Brain microvascular endothelial cell (primary cell): ENCODE measurements at regions not wholly inside any gene's neighbourhood (a gene's known extent, or its start where the extent isn't known, plus 50 kb on each side); places are given as distances from the start of the nearest gene placed in this dataset.

Source experiments
- DNase-seq: peaks from one replicate; pipeline ENCODE4 v3.0.0-alpha.2; 2020
- H3K27ac ChIP-seq: fragments of 250-450 bp; sonication (Bioruptor Pico); 2 replicates; pipeline ENCODE4 v1.5.1; 2020; ENCODE audit warnings: mild to moderate bottlenecking, moderate library complexity
- H3K27me3 ChIP-seq: fragments of 250-450 bp; sonication (Bioruptor Pico); replicated peaks from 2 replicates; pipeline ENCODE4 v1.5.1; 2020; ENCODE audit warnings: mild to moderate bottlenecking
- H3K36me3 ChIP-seq: fragments of 250-450 bp; sonication (Bioruptor Pico); replicated peaks from 2 replicates; pipeline ENCODE4 v1.5.1; 2020; ENCODE audit warnings: mild to moderate bottlenecking
- H3K4me3 ChIP-seq: 2 replicates; pipeline ENCODE4 v1.5.1; 2011; ENCODE audit warnings: low read depth, mild to moderate bottlenecking, control low read depth, low read length, moderate library complexity
- CTCF ChIP-seq: IDR thresholded peaks from 2 replicates; pipeline ENCODE4 v1.5.1; 2011; ENCODE audit warnings: low read depth, mild to moderate bottlenecking, moderate library complexity, low read length, control low read depth, inconsistent platforms; ENCODE audit errors: missing control alignments
- in situ Hi-C: cut with HindIII; loops from 2 replicates; pipeline ENCODE4 v1.10.0; 2017; ENCODE audit warnings: low sequenced_read_pairs, low pct_ligation_motif_present

GRCh38 chr4:24471486-24472160 is 112.7 kb downstream of the DHX15 start:
- DNase-seq, result no peak
- Histone ChIP-seq H3K36me3 (no peaks in the 10 kb centered on the region), H3K27ac (no peak overlapping the region), H3K4me3 (peak overlapping the region; percentile 72), H3K27me3 (peaks cover 7% of the 10 kb centered on the region)
- no peak for TF ChIP-seq CTCF
- in situ Hi-C loops, result no loop called here

- no peaks in the 10 kb centered on the region for H3K36me3 ChIP-seq
- peak overlapping the region; percentile 72 for H3K4me3 ChIP-seq
- in situ Hi-C loops, result no loop called here
- H3K27ac ChIP-seq, result no peak overlapping the region
- DNase-seq, result peak; percentile 45
- peaks cover 11% of the 10 kb centered on the region for H3K27me3 ChIP-seq
- peak; percentile 46 for TF ChIP-seq CTCF
Measured at GRCh38 chr4:24470666-24471485, 113.5 kb downstream of the DHX15 start.

- TF ChIP-seq CTCF, result no peak
- in situ Hi-C loops, result no loop called here
- no peaks in the 10 kb centered on the region for H3K36me3 ChIP-seq
- DNase-seq, result no peak
- H3K4me3 ChIP-seq, result no peak overlapping the region
- H3K27me3 ChIP-seq, result peaks cover 11% of the 10 kb centered on the region
- no peak overlapping the region for H3K27ac ChIP-seq
Measured at GRCh38 chr4:24468071-24468470, 116.3 kb downstream of the DHX15 start.

- no peaks in the 10 kb centered on the region for H3K36me3 ChIP-seq
- in situ Hi-C loops, result no loop called here
- no peak overlapping the region for H3K27ac ChIP-seq
- DNase-seq, result no peak
- H3K27me3 ChIP-seq, result peaks cover 11% of the 10 kb centered on the region
- no peak overlapping the region for H3K4me3 ChIP-seq
- no peak for TF ChIP-seq CTCF
Measured at GRCh38 chr4:24464566-24464965, 119.8 kb downstream of the DHX15 start.

DNA sequence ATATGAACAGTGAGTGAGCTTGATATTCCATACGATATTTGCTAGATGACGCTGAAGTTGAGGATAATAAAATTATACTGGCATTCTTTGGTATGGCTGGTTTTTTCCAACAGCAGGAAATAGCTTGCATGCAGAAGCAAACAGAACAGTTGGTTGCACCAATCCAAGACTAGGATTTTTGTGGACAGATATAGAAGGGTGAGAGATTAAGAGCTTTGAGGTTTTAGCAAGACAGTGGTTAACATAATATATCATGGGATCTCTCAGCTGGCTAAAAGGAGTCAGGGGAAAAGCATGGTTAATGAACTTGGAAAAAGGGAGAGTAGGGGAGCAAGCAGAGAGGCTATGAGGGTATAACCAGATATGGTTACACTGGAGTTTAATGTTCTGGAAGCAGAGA is 127.9 kb downstream of the DHX15 start:
- no peak overlapping the region for H3K27ac ChIP-seq
- DNase-seq, result no peak
- no peaks in the 10 kb centered on the region for H3K36me3 ChIP-seq
- in situ Hi-C loops, result no loop called here
- no peaks in the 10 kb centered on the region for H3K27me3 ChIP-seq
- TF ChIP-seq CTCF, result no peak
- H3K4me3 ChIP-seq, result no peak overlapping the region
